NK-92 treated with Interleukin-12 subunit alpha and Interleukin-12 subunit beta, amount 100 ng/mL, for 24 hours (cell line): ENCODE measurements at regions not wholly inside any gene's neighbourhood (a gene's known extent, or its start where the extent isn't known, plus 50 kb on each side); places are given as distances from the start of the nearest gene placed in this dataset.

Experiments used
- DNase-seq: peaks from one replicate; lab custom pipeline; 2025; lab: John Stamatoyannopoulos, UW

DNA sequence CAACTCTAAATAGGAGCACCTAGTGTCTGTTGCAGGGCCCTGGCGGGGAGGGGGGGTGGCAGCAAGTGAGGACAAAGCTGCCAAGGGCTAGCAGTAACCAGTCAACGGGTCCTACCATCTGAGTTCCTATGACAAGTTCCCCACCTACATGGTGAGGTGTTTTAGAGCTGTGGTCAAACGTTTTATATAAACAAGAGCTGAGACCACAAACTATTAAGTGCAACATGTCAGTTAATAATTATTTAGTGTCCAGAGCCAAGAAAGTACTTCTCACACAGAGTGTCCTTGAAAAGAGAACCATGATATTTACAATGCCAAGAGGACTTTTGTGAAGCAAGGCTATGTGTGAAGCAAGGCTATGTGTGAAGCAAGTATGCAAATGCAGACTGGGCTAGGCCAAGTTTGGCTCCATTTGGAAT lies 434.7 kb downstream of the TNS3 start:
- no peak for DNase-seq

DNA sequence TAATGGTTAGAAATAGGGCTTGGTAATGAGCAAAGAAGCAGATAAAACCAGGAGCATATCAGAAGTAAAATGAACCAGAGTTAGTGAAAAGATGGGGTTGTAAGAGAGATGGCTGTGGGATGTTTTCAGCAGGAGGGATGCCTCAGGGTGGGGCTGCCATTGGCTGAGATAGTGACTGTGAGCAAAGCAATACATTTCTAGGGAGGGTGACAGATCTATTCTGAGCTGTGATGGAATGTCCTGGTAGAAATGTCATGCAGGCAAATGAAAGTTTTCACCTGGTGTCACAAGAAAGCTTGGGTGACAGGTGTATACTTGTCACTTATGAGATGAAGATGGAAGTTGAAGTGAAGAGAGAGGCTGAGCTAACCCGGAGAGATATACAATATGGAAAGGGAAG lies 435.9 kb downstream of the TNS3 start:
- DNase-seq, result no peak

DNA sequence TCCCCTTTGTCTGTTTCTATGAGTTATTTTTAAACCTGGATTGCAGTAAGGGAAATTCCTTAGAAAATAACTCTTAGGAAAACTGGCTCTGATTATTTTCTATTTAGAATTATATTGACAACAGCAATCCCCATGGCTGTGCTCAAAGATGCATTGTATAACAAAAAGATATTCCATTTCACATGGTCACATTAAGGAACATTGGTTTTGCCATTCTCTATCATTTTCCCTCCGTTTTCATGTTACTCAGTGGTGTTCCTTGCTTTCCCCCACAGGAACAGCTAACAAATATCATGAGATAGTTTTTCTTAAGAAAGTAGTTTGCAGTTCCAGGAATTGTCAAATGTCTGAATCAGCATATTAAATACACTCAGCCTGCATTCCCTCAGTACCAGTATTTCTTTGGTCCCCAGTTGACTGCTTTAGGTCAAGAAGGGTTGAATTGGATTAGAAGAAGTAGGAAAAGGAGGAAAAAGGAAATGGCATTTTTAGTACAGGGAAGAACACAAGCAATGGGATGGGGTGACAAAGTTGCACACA lies 436.7 kb downstream of the TNS3 start:
- DNase-seq, result no peak

GRCh38 chr7:47143339-47143738 lies 438.6 kb downstream of the TNS3 start:
- DNase-seq, result no peak

GRCh38 chr7:47142867-47143175 lies 439.1 kb downstream of the TNS3 start:
- DNase-seq, result no peak

- DNase-seq, result no peak
Observed at GRCh38 chr7:47142169-47142866, 439.6 kb downstream of the TNS3 start.

GRCh38 chr7:47132471-47132870 lies 449.4 kb downstream of the TNS3 start:
- no peak for DNase-seq

DNA sequence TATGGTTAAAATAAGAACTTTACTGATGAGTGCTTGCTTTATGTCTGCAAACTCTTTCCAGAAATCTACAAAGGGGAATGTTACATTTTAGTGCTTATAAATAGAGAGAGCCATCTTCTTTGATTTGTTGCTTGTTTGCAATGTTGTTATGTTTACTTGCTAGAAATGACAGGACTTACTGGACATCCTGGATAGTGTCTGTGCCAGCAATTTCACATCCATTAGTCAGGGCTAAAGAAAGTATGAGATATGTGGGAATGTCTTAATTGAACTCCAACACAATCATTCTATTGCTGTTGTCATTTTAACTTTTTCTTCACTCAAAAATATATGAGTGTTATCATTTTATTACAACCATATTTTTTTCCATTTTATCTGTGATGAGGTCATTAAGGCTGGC lies 453.2 kb downstream of the TNS3 start:
- DNase-seq, result no peak

- DNase-seq, result no peak
Observed at GRCh38 chr7:47125529-47125928, 456.4 kb downstream of the TNS3 start.

GRCh38 chr7:47119261-47119865 lies 462.5 kb downstream of the TNS3 start:
- no peak for DNase-seq

DNA sequence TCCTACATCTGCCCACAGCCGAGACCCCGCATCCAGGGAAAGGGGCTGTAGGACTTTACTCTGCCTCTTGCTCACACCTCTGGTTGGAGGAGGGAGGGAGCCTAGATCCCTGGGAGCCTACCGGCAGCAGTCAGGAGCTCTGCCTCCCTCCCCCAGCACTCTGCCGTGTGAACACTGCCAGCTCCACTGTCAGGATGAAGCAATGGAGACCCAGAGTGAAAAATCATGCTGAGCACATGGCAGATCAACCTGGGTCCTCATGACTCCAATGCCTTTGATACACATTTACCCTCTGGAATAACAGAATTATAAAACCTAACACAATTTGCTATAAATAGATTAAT lies 477.7 kb downstream of the TNS3 start:
- no peak for DNase-seq

DNA sequence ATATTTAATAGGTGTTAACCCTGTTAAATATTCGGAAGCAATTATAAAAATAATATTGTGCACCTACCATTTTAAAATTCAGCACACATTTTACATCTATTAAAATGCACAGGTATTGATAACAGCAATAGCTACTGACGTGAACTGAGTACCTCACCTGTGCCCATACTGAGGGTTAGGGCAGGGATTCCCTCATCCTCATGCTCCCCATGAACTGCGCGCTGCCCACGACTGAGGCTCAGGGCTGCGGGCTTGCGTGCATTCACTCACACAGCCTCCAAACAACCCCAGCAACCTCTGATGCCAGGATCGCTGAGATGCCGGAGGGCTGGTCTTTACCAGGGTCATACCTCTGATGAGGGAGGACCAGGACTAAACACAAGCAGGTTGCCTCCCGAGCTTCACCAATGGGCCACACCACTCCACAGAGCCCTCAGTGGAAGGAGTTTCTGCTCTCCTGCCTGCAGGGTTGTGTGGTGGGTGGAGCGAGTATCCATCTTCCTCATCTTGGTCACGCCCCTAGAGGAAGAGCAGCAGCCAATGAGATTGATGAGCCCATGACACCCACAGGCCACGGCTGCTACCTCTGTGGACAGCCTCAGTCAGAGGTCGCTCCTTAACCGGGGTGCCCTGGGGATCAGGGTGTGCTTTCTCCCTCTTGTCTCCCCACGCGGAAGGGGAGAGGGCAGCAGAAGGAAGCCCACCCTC lies 478.3 kb downstream of the TNS3 start:
- DNase-seq, result no peak

DNA sequence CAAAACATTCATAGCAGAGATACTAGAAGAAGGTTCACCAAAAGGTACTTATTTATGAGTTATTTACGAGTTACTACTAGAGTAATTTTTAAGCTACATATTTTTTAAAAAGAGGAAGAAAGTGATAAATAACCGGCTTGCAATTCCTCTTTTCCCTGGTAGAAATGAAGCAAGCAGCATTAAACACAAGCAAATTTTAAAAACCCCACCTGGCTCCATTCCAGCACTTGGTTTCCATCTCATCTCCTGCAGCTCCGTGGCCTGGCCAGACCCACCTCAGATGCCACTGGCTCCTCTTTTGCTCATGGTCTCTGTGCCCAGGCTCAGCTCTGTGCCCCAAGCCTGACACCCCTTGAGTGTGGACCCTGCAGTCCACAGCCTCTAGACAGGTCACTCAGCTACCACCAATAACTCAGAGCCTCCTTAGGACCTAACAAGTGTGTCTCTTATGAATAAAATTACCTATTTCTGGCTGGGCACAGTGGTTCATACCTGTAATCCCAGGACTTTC lies 479.5 kb downstream of the TNS3 start:
- no peak for DNase-seq

GRCh38 chr7:47100817-47101435 lies 481.0 kb downstream of the TNS3 start:
- DNase-seq, result peak; percentile 2

- DNase-seq, result no peak
Observed at GRCh38 chr7:47100148-47100816, 481.6 kb downstream of the TNS3 start.

DNA sequence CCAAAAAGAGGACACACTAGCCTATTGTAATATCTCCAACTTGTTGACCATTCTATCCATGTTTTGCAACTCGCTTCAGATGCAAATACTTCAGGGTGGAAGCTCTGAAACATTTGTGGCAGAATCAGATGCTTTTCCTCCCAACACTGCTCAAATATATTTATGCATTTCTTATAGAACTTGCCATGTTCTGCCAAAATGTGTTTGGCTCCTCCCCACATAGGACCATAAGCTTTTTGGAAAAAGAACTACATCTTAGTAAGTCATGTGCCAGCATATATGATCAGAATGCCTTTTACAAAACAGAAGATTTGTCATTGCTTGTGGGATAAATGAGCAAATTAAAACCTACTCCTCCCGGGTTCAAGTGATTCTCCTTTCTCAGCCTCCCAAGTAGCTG lies 484.5 kb downstream of the TNS3 start:
- DNase-seq, result no peak

- no peak for DNase-seq
Observed at GRCh38 chr7:47095946-47096345, 486.0 kb downstream of the TNS3 start.

- no peak for DNase-seq
Observed at GRCh38 chr7:47094462-47094861, 487.4 kb downstream of the TNS3 start.

DNA sequence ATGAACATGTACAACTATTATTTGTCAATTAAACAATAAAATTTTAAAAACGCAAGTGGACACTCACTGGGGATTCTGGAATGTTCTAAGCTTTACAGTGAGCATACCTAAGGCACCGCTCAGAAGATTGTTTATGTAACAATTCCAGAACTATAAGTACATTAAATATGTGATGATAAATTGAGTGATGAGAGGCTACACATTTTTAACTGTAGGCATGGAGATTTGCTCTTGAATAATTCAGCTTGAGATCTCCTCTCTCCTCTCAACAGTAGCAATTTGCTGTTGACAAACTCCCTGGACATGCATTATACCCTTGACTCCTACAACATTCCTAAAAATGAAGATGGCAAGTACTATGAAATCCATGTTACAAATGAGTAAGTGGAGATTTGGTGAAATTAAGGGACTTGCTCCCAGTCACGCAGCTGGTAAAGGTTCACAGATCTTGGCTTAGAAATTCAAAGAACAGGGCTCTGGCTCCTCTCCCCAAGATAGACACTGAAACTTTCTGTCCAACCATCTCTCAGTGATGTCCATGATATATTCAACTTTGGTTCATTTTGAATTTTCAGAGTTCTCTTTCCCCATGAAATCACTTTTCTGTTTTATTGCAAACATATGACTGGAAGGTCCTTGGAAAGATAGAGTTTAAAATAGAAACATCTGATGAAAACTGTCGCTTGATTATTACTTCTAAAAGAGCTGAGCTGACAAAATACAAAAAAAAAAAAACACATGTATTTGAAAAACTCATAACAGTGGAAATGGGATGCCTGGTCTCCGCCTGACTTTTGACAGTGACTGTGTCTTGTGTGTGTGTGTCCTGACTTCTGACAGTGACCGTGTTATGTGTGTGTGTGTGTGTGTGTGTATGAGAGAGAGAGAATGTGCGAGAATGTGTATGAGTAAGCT lies 488.3 kb downstream of the TNS3 start:
- no peak for DNase-seq

DNA sequence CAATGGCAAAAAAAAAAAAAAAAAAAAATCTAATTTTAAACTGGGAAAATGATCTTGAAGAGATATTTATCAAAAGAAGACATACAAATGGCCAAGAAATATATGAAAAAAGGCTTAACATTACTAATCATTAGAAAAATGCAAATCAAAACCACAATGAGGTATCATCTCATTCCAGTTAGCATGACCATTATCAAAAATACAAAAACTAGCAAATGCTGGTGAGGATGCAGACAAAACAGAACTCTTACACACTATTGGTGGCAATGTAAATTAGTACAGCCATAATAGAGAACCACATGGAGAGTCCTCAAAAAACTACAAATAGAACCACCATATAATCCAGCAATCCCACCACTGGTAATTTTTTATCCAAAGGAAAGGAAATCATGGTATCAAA lies 489.6 kb downstream of the TNS3 start:
- no peak for DNase-seq

DNA sequence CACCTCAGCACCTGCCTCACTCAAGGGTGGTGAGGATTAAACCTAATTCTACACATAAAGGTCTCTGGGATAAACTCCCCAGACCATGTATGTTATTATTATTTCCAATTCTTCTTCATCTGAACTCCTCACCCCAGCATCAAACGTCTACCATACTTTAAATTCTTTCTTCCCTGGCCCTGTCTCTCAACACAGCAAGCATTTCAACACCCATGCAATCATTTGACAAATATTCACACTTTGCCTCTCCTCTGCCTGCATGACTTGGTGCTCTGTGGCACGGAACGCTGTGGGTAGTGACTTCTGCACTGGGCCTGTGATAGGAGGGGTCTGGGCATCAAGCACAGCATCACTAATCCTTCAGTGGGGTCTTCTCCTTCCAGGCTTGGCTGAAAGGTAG lies 490.8 kb downstream of the TNS3 start:
- no peak for DNase-seq
